ENCODE measurements at regions not wholly inside any gene's neighbourhood (a gene's known extent, or its start where the extent isn't known, plus 50 kb on each side); places are given as distances from the start of the nearest gene placed in this dataset.

DNA sequence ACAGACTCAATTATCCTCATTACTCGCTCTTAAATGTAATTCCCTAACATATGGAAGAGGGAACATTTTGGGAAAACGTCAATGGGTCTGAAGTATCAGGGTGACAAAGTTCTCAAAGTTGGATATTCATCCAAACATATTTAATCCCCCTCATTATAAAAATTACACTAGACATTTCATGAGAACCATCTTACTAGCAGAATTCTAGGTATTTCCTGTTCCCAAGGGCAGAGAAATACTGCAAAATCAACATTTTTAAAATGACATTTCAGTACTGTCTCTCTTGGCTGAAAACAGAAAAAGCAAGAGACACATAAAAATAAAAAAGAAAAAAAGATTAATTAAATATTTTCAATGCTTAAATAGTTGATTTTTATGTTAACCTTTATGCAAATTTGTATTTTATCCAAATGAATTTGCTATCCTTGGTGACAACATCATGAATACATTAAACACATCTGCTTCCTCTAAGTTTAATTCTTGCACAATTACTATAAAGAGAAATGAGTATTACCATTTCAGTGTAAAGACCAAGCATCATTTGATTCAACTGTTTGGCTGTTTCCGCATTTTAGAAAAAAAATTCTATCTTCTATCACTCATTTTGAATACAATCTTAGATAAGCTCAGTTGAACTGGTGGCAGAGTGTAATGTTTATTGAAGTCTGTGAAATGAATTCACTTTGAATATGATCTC is 114.8 kb upstream of the COL8A1 start:
- Histone ChIP-seq H3K27me3 (ENCODE audit: control insufficient read depth, insufficient read depth, low read length, poor library complexity, severe bottlenecking) (no peaks in the 10 kb centered on the region), H3K9me3 (ENCODE audit: control insufficient read depth, low read length) (no peaks in the 10 kb centered on the region), H3K4me1 (ENCODE audit: control insufficient read depth, insufficient read depth, low read length) (no peaks in the 10 kb centered on the region), H3K27ac (ENCODE audit: insufficient read depth, low read depth, low read length, poor library complexity, severe bottlenecking) (no peak overlapping the region), H3K4me3 (ENCODE audit: insufficient read depth, low read depth, low read length) (no peak overlapping the region), H3K36me3 (ENCODE audit: control insufficient read depth, insufficient read depth, low read length) (no peaks in the 10 kb centered on the region)
- 92 to 94% methylated on average over 3 of the region's 3 CpGs for WGBS, 2 experiments

DNA sequence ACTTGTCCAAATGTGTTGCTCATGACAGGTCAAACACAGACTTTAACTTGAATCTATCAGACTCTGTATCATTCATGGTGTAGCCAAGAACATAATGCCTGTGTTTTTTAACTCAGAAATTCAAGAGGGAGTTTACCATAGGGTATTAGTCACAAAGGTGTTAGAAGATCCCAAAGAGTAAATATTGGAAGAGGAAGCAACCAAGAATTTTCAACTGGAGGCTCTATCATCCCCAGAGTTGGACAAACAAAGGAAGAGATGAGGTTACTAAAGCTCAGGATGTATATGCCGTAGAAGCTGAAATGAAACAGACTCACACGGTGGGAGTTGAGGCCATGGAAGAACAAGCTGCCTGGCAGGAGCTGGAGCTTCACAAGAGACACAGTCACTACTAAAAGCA is 116.2 kb upstream of the COL8A1 start:
- 93 to 94% methylated on average over 2 of the region's 2 CpGs for WGBS, 2 experiments
- H3K4me1 ChIP-seq (ENCODE audit: control insufficient read depth, insufficient read depth, low read length): no peaks in the 10 kb centered on the region
- H3K27ac ChIP-seq (ENCODE audit: insufficient read depth, low read depth, low read length, poor library complexity, severe bottlenecking): no peak overlapping the region
- H3K4me3 ChIP-seq (ENCODE audit: insufficient read depth, low read depth, low read length): no peak overlapping the region
- H3K27me3 ChIP-seq (ENCODE audit: control insufficient read depth, insufficient read depth, low read length, poor library complexity, severe bottlenecking): no peaks in the 10 kb centered on the region
- no peaks in the 10 kb centered on the region for H3K36me3 ChIP-seq (ENCODE audit: control insufficient read depth, insufficient read depth, low read length)
- no peaks in the 10 kb centered on the region for H3K9me3 ChIP-seq (ENCODE audit: control insufficient read depth, low read length)

DNA sequence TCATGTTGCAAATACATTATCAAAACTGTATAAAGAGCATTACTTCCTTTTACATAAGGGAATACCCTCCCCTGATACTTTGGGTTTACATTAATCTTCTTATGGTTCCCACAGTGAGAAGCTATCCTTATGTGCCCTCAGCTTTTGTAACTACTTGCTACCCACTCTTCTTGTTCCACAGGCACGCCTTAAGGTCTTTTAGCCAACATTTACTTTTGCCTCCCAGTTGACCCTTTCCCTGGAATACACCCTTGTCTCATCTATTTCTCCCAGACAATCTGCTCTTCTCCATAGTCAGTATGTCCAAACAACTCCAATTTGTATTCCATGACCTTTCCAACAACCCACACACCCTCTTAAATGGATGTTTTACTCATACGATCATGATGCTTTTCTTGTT is 116.8 kb upstream of the COL8A1 start:
- WGBS, 2 experiments: 98 to 99% methylated on average over 1 to 2 of the region's 2 CpGs
- Histone ChIP-seq H3K4me3 (ENCODE audit: insufficient read depth, low read depth, low read length) (no peak overlapping the region), H3K4me1 (ENCODE audit: control insufficient read depth, insufficient read depth, low read length) (no peaks in the 10 kb centered on the region), H3K9me3 (ENCODE audit: control insufficient read depth, low read length) (no peaks in the 10 kb centered on the region), H3K36me3 (ENCODE audit: control insufficient read depth, insufficient read depth, low read length) (no peaks in the 10 kb centered on the region), H3K27me3 (ENCODE audit: control insufficient read depth, insufficient read depth, low read length, poor library complexity, severe bottlenecking) (no peaks in the 10 kb centered on the region), H3K27ac (ENCODE audit: insufficient read depth, low read depth, low read length, poor library complexity, severe bottlenecking) (no peak overlapping the region)

DNA sequence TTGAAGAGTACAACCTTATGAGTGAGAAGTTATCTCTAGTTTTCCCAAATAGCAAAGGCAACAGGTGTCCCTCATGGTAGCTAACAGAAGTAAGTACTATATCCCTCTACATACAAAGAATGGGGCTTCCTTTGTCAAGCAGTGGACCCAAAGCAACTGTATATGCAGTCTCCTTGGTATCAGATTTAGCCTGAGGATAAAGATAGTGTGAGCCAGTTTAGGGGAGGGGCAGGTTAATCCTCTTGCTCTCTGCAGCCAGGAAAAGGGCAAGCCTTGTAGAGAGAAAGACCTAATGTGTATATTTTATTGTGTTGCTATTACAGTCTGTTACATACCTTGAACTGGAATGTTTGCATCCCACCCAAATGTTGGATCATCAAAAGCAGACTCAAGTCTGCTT is 117.9 kb upstream of the COL8A1 start:
- no peaks in the 10 kb centered on the region for H3K36me3 ChIP-seq (ENCODE audit: control insufficient read depth, insufficient read depth, low read length)
- no peaks in the 10 kb centered on the region for H3K4me1 ChIP-seq (ENCODE audit: control insufficient read depth, insufficient read depth, low read length)
- H3K9me3 ChIP-seq (ENCODE audit: control insufficient read depth, low read length): no peaks in the 10 kb centered on the region
- no peaks in the 10 kb centered on the region for H3K27me3 ChIP-seq (ENCODE audit: control insufficient read depth, insufficient read depth, low read length, poor library complexity, severe bottlenecking)
- H3K27ac ChIP-seq (ENCODE audit: insufficient read depth, low read depth, low read length, poor library complexity, severe bottlenecking): no peak overlapping the region
- no peak overlapping the region for H3K4me3 ChIP-seq (ENCODE audit: insufficient read depth, low read depth, low read length)

DNA sequence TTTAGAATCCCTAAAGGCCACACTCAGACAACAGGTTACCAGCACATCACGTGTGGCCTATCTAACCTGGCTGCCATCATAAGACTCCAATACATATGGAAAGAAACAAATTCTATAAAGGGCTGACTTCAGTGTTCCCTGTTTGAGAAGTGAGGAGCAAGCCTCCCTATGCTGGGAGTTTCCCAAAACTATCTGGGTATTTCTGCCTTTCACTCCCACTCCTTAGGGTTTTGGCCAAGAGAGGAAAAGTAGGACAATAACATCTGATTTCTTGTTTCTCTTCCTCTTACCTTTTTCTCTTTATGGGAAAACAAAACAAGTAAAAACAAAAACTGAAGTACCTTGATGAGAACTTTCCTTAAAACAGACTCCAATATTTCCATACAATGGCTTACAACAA is 121.5 kb upstream of the COL8A1 start:
- Histone ChIP-seq H3K27me3 (ENCODE audit: control insufficient read depth, insufficient read depth, low read length, poor library complexity, severe bottlenecking) (no peaks in the 10 kb centered on the region), H3K4me1 (ENCODE audit: control insufficient read depth, insufficient read depth, low read length) (no peaks in the 10 kb centered on the region), H3K9me3 (ENCODE audit: control insufficient read depth, low read length) (no peaks in the 10 kb centered on the region), H3K27ac (ENCODE audit: insufficient read depth, low read depth, low read length, poor library complexity, severe bottlenecking) (no peak overlapping the region), H3K36me3 (ENCODE audit: control insufficient read depth, insufficient read depth, low read length) (no peaks in the 10 kb centered on the region), H3K4me3 (ENCODE audit: insufficient read depth, low read depth, low read length) (no peak overlapping the region)
- 90 to 94% methylated on average over 1 of the region's 1 CpG for WGBS, 2 experiments

DNA sequence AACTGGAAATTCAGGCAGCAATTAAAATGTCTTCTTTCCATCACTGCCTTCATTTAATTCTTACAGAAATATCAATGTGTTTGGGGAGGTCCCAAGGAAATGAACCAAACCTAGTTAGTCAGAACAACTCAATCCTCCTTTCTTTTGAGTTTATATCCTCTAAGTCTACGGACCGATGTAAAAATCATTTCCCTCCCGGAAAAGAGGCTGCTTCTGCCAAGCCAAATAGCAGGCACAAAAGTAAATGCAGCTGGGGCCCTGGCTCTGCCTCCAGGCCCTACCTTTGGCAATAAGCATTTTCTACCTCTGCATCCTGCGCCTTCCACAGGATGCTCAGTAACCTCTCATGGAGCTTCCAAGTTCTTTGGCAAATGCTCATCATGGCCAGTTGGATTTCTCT is 122.5 kb upstream of the COL8A1 start:
- Histone ChIP-seq H3K27me3 (ENCODE audit: control insufficient read depth, insufficient read depth, low read length, poor library complexity, severe bottlenecking) (no peaks in the 10 kb centered on the region), H3K27ac (ENCODE audit: insufficient read depth, low read depth, low read length, poor library complexity, severe bottlenecking) (no peak overlapping the region)
- 95 to 96% methylated on average over 4 of the region's 4 CpGs for WGBS, 2 experiments

DNA sequence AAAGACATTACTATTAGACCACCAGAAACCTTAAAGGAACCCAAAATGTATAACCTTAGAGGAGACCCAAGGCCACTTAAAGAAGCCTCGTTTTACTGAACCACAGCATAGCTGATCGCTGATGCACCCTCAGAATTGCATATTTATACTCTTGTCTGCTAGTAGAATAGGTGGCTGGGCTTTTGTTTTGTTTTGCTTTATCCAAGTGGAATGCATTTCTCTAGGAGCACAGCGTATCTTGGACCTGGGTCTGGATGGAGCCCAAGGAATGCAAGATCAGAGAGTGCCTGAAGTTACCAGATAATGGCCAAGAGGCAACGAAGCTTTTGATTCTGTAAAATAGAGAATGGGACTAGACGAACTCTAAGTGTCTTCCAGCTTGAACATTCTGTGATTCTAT is 129.2 kb upstream of the COL8A1 start:
- Histone ChIP-seq H3K4me1 (ENCODE audit: control insufficient read depth, insufficient read depth, low read length) (no peaks in the 10 kb centered on the region), H3K27ac (ENCODE audit: insufficient read depth, low read depth, low read length, poor library complexity, severe bottlenecking) (no peak overlapping the region), H3K4me3 (ENCODE audit: insufficient read depth, low read depth, low read length) (no peak overlapping the region), H3K9me3 (ENCODE audit: control insufficient read depth, low read length) (no peaks in the 10 kb centered on the region), H3K36me3 (ENCODE audit: control insufficient read depth, insufficient read depth, low read length) (no peaks in the 10 kb centered on the region), H3K27me3 (ENCODE audit: control insufficient read depth, insufficient read depth, low read length, poor library complexity, severe bottlenecking) (no peaks in the 10 kb centered on the region)
- WGBS, 2 experiments: 92 to 96% methylated on average over 5 of the region's 5 CpGs

More for the DNA sequence above, 122.5 kb upstream of the COL8A1 start:
- H3K4me3 ChIP-seq (ENCODE audit: insufficient read depth, low read depth, low read length): no peak overlapping the region
- no peaks in the 10 kb centered on the region for H3K9me3 ChIP-seq (ENCODE audit: control insufficient read depth, low read length)
- H3K36me3 ChIP-seq (ENCODE audit: control insufficient read depth, insufficient read depth, low read length): no peaks in the 10 kb centered on the region
- H3K4me1 ChIP-seq (ENCODE audit: control insufficient read depth, insufficient read depth, low read length): no peaks in the 10 kb centered on the region

DNA sequence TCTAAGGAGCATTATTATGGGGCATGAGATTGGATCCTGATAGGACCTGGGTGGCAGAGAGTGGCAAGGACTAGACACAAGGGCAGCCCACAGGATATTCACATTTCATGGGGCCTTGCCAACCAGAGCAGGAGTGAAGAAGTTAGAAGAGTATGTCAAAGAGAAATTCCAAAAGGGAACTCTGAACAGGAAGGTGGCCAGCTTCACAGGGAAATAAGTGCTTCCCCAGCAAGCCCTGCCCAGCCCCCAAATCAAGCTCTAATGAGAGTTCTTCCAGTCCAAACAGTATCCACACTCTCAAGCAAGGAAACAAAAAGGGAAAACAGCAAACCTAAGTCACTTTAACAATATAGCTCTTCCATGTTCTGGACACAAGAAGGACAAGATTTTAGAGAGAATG is 130.2 kb upstream of the COL8A1 start:
- Histone ChIP-seq H3K27ac (ENCODE audit: insufficient read depth, low read depth, low read length, poor library complexity, severe bottlenecking) (no peak overlapping the region), H3K4me1 (ENCODE audit: control insufficient read depth, insufficient read depth, low read length) (no peaks in the 10 kb centered on the region), H3K27me3 (ENCODE audit: control insufficient read depth, insufficient read depth, low read length, poor library complexity, severe bottlenecking) (no peaks in the 10 kb centered on the region)

DNA sequence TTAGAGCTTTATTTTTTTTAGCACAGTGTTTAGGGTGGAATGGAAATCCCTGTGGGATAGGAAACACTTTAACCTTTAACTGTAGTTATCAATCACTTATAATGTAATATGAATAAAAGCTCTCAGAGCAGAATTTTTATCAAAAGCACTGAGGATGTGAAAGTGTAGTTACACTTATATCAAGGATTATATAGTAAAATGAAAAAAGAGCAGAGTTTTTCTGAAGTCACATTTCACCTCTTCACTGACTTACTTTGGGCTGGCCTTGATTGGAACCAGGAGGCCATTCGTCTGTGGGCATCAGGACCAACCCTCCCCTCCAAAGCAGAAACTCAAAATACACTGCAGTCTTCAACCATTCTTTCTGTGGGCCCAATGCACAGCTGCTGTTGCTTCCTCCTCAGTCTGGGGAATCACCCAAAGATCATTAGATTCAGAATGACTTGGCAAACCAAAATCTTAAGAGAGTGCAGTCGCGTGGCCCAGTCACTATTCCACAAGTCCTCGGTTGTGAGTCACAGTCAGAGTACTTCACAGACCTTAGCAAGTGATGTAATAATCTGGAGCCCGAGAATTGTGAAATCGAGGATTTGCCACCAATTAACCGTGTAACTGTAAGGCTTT is 132.6 kb upstream of the COL8A1 start:
- H3K4me3 ChIP-seq (ENCODE audit: insufficient read depth, low read depth, low read length): no peak overlapping the region
- 95 to 98% methylated on average over 6 to 7 of the region's 7 CpGs for WGBS, 2 experiments

More for the DNA sequence above, 130.2 kb upstream of the COL8A1 start:
- no peaks in the 10 kb centered on the region for H3K9me3 ChIP-seq (ENCODE audit: control insufficient read depth, low read length)
- no peaks in the 10 kb centered on the region for H3K36me3 ChIP-seq (ENCODE audit: control insufficient read depth, insufficient read depth, low read length)
- H3K4me3 ChIP-seq (ENCODE audit: insufficient read depth, low read depth, low read length): no peak overlapping the region

DNA sequence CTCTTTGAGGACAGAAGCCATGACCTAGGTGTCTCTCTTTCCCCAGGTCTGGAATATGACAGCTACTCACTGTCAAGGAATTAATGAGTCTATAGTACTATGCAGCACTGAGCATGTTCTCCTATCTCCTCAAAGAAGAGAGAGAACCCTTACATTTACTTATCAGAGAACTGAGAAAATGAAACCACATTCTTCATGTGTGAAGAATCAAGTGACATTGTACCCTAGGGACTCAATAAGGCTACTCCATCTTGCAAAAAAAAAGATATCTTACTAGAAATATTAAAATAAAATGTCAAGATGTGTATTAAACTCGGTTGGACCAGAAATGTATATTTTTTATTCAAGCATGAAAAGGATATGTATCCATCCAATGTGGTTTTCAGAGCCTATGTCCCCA is 133.2 kb upstream of the COL8A1 start:
- H3K27me3 ChIP-seq (ENCODE audit: control insufficient read depth, insufficient read depth, low read length, poor library complexity, severe bottlenecking): no peaks in the 10 kb centered on the region
- H3K27ac ChIP-seq (ENCODE audit: insufficient read depth, low read depth, low read length, poor library complexity, severe bottlenecking): no peak overlapping the region
- WGBS, 2 experiments: 100% methylated on average over 1 of the region's 1 CpG; no CpG with 5 or more reads in 1 of the 2 experiments
- H3K4me1 ChIP-seq (ENCODE audit: control insufficient read depth, insufficient read depth, low read length): no peaks in the 10 kb centered on the region
- H3K9me3 ChIP-seq (ENCODE audit: control insufficient read depth, low read length): no peaks in the 10 kb centered on the region
- H3K4me3 ChIP-seq (ENCODE audit: insufficient read depth, low read depth, low read length): no peak overlapping the region
- H3K36me3 ChIP-seq (ENCODE audit: control insufficient read depth, insufficient read depth, low read length): no peaks in the 10 kb centered on the region

More for the DNA sequence above, 132.6 kb upstream of the COL8A1 start:
- Histone ChIP-seq H3K27me3 (ENCODE audit: control insufficient read depth, insufficient read depth, low read length, poor library complexity, severe bottlenecking) (no peaks in the 10 kb centered on the region), H3K4me1 (ENCODE audit: control insufficient read depth, insufficient read depth, low read length) (no peaks in the 10 kb centered on the region), H3K27ac (ENCODE audit: insufficient read depth, low read depth, low read length, poor library complexity, severe bottlenecking) (no peak overlapping the region), H3K9me3 (ENCODE audit: control insufficient read depth, low read length) (no peaks in the 10 kb centered on the region), H3K36me3 (ENCODE audit: control insufficient read depth, insufficient read depth, low read length) (no peaks in the 10 kb centered on the region)
